ENCODE measurements at regions not wholly inside any gene's neighbourhood (a gene's known extent, or its start where the extent isn't known, plus 50 kb on each side); places are given as distances from the start of the nearest gene placed in this dataset.

- H3K4me2 ChIP-seq (ENCODE audit: low read depth, low read length): no peak overlapping the region
- H3K36me3 ChIP-seq (replicated peaks; ENCODE audit: insufficient read depth, low read length): no peaks in the 10 kb centered on the region
- H3K4me1 ChIP-seq (ENCODE audit: low read length): no peaks in the 10 kb centered on the region
- no peak overlapping the region for H3K27ac ChIP-seq (ENCODE audit: low read length)
- no peaks in the 10 kb centered on the region for H3K9me3 ChIP-seq (replicated peaks; ENCODE audit: insufficient read depth, low read length)
- H4K20me1 ChIP-seq (ENCODE audit: insufficient read depth, low read length): no peaks in the 10 kb centered on the region
- no peaks in the 10 kb centered on the region for H3F3A ChIP-seq (ENCODE audit: insufficient read depth, low read length)
- H3K79me2 ChIP-seq (ENCODE audit: low read length): no peaks in the 10 kb centered on the region
- H3K4me3 ChIP-seq (ENCODE audit: low read length): no peak overlapping the region
- no peak for DNase-seq
- no peak overlapping the region for H3K9ac ChIP-seq (ENCODE audit: low read length)
- no peaks in the 10 kb centered on the region for H3K27me3 ChIP-seq (replicated peaks; ENCODE audit: insufficient read depth, low read length)
- H2AFZ ChIP-seq (ENCODE audit: low read length): no peak overlapping the region
- TF ChIP-seq EZH2phosphoT487 (IDR thresholded peaks at IDR 0.05; ENCODE audit: low read length) (no peak), CTCF (IDR thresholded peaks at IDR 0.05; ENCODE audit: low read length) (no peak), EZH2 (optimal IDR thresholded peaks at IDR 0.05; ENCODE audit: low read depth, low read length) (no peak)
- no peaks in the 10 kb centered on the region for H3K9me2 ChIP-seq (replicated peaks; ENCODE audit: insufficient read depth, low read length)
These were observed 84.8 kb upstream of the IQSEC1 start for GRCh38 chr3:13157986-13158385.

GRCh38 chr3:13152826-13153710 is 79.8 kb upstream of the IQSEC1 start:
- no peaks in the 10 kb centered on the region for H3K36me3 ChIP-seq (replicated peaks; ENCODE audit: insufficient read depth, low read length)
- H3F3A ChIP-seq (ENCODE audit: insufficient read depth, low read length): no peaks in the 10 kb centered on the region
- H3K4me3 ChIP-seq (ENCODE audit: low read length): no peak overlapping the region
- no peaks in the 10 kb centered on the region for H3K9me3 ChIP-seq (replicated peaks; ENCODE audit: insufficient read depth, low read length)
- H3K27ac ChIP-seq (ENCODE audit: low read length): no peak overlapping the region
- no peaks in the 10 kb centered on the region for H3K27me3 ChIP-seq (replicated peaks; ENCODE audit: insufficient read depth, low read length)
- no peak overlapping the region for H3K4me2 ChIP-seq (ENCODE audit: low read depth, low read length)
- no peaks in the 10 kb centered on the region; the same call in 1 of the 2 replicates for H3K4me1 ChIP-seq (ENCODE audit: low read length)
- no peak overlapping the region for H2AFZ ChIP-seq (ENCODE audit: low read length)
- H3K79me2 ChIP-seq (ENCODE audit: low read length): no peaks in the 10 kb centered on the region
- TF ChIP-seq EZH2 (optimal IDR thresholded peaks at IDR 0.05; ENCODE audit: low read depth, low read length) (no peak), EZH2phosphoT487 (IDR thresholded peaks at IDR 0.05; ENCODE audit: low read length) (no peak), CTCF (IDR thresholded peaks at IDR 0.05; ENCODE audit: low read length) (no peak)
- H3K9me2 ChIP-seq (replicated peaks; ENCODE audit: insufficient read depth, low read length): no peaks in the 10 kb centered on the region
- no peak for DNase-seq
- H4K20me1 ChIP-seq (ENCODE audit: insufficient read depth, low read length): no peaks in the 10 kb centered on the region
- no peak overlapping the region for H3K9ac ChIP-seq (ENCODE audit: low read length)

- H3K4me1 ChIP-seq (ENCODE audit: low read length): no peaks in the 10 kb centered on the region; the same call in 1 of the 2 replicates
- H3F3A ChIP-seq (ENCODE audit: insufficient read depth, low read length): no peaks in the 10 kb centered on the region
- no peak overlapping the region for H3K27ac ChIP-seq (ENCODE audit: low read length)
- H3K27me3 ChIP-seq (replicated peaks; ENCODE audit: insufficient read depth, low read length): no peaks in the 10 kb centered on the region
- no peak overlapping the region for H3K4me2 ChIP-seq (ENCODE audit: low read depth, low read length)
- H4K20me1 ChIP-seq (ENCODE audit: insufficient read depth, low read length): no peaks in the 10 kb centered on the region
- H3K79me2 ChIP-seq (ENCODE audit: low read length): no peaks in the 10 kb centered on the region
- no peak overlapping the region for H2AFZ ChIP-seq (ENCODE audit: low read length)
- H3K36me3 ChIP-seq (replicated peaks; ENCODE audit: insufficient read depth, low read length): no peaks in the 10 kb centered on the region
- DNase-seq: no peak
- H3K9ac ChIP-seq (ENCODE audit: low read length): no peak overlapping the region
- no peak overlapping the region for H3K4me3 ChIP-seq (ENCODE audit: low read length)
- H3K9me2 ChIP-seq (replicated peaks; ENCODE audit: insufficient read depth, low read length): no peaks in the 10 kb centered on the region
- H3K9me3 ChIP-seq (replicated peaks; ENCODE audit: insufficient read depth, low read length): no peaks in the 10 kb centered on the region
- TF ChIP-seq EZH2 (optimal IDR thresholded peaks at IDR 0.05; ENCODE audit: low read depth, low read length): no peak
- TF ChIP-seq CTCF (IDR thresholded peaks at IDR 0.05; ENCODE audit: low read length): no peak
- no peak for TF ChIP-seq EZH2phosphoT487 (IDR thresholded peaks at IDR 0.05; ENCODE audit: low read length)
These were observed 77.4 kb upstream of the IQSEC1 start for GRCh38 chr3:13150624-13151023.
